Neutrophil (primary cell): ENCODE measurements at regions not wholly inside any gene's neighbourhood (a gene's known extent, or its start where the extent isn't known, plus 50 kb on each side); places are given as distances from the start of the nearest gene placed in this dataset.

Source experiments
- H3K27ac ChIP-seq: fragments of 200-600 bp; sonication (generic); 2 replicates; pipeline ENCODE4 v1.5.1; 2016; ENCODE audit warnings: mild to moderate bottlenecking, moderate library complexity
- H3K27me3 ChIP-seq: fragments of 200-600 bp; sonication (generic); 2 replicates; pipeline ENCODE4 v1.6.0; 2016; ENCODE audit warnings: mild to moderate bottlenecking
- H3K36me3 ChIP-seq: fragments of 200-600 bp; sonication (generic); 2 replicates; pipeline ENCODE4 v1.5.1; 2017
- H3K4me1 ChIP-seq, 2 experiments: fragments of 200-600 bp in 1 of 2; sonication (generic) in 1 of 2; 1 replicate in 1 of 2; 2 replicates in 1 of 2; pipeline versions ENCODE4 v1.5.1 to v1.6.1; 2013 to 2016; ENCODE audit warnings: low read depth in 1 of 2, low read length in 1 of 2, mild to moderate bottlenecking in 1 of 2, moderate library complexity in 1 of 2; ENCODE audit not compliant: control insufficient read depth in 1 of 2, insufficient read depth in 1 of 2
- H3K4me3 ChIP-seq, 2 experiments: fragments of 200-600 bp in 1 of 2; sonication (generic) in 1 of 2; 1 replicate in 1 of 2; 2 replicates in 1 of 2; pipeline ENCODE4 v1.5.1; 2013 to 2016; ENCODE audit warnings: low read depth in 1 of 2, low read length in 1 of 2, mild to moderate bottlenecking in 1 of 2, moderate library complexity in 1 of 2
- H3K9me3 ChIP-seq: fragments of 200-600 bp; sonication (generic); 2 replicates; pipeline ENCODE4 v1.5.1; 2016
- CTCF ChIP-seq: fragments of 200-600 bp; sonication (generic); IDR thresholded peaks from 2 replicates; pipeline ENCODE4 v1.5.1; 2016; ENCODE audit warnings: antibody characterized with exemption

DNA sequence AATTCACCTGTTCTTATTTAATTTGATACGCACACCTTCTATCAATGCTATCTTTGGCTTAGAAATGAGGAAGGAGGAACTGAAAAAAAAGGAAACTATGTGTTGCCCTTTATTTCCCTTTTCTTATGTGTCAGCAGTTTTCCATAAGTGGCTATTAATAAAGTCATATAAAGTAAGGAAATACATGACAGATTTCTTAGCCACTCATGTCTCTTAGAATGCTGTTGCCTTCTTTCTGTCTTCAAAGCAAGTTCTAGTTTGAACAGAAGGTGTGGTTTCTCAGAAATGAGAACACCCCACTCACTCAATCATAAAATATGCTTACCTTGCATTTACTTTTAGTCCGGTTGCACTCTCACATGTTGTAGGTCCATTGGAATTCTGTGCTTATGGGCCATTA, 640.5 kb upstream of the GRM7 start:
- Histone ChIP-seq H3K4me1 (peaks cover 0 to 5% of the 10 kb centered on the region in 2 experiments), H3K9me3 (no peaks in the 10 kb centered on the region), H3K4me3 (no peak overlapping the region), H3K27me3 (no peaks in the 10 kb centered on the region), H3K36me3 (no peaks in the 10 kb centered on the region), H3K27ac (no peak overlapping the region)
- TF ChIP-seq CTCF = no peak

- H3K27ac ChIP-seq = no peak overlapping the region
- no peaks in the 10 kb centered on the region for H3K27me3 ChIP-seq
- no peaks in the 10 kb centered on the region for H3K9me3 ChIP-seq
- H3K4me1 ChIP-seq = peaks cover 0 to 5% of the 10 kb centered on the region in 2 experiments
- no peak overlapping the region for H3K4me3 ChIP-seq
- no peak for TF ChIP-seq CTCF
- H3K36me3 ChIP-seq = no peaks in the 10 kb centered on the region
These were observed 638.8 kb upstream of the GRM7 start for GRCh38 chr3:6222069-6222468.

GRCh38 chr3:6223572-6223971, 637.3 kb upstream of the GRM7 start:
- peaks cover 0 to 5% of the 10 kb centered on the region in 2 experiments for H3K4me1 ChIP-seq
- H3K9me3 ChIP-seq = no peaks in the 10 kb centered on the region
- no peak for TF ChIP-seq CTCF
- H3K27me3 ChIP-seq = no peaks in the 10 kb centered on the region
- H3K36me3 ChIP-seq = no peaks in the 10 kb centered on the region
- no peak overlapping the region for H3K4me3 ChIP-seq
- no peak overlapping the region for H3K27ac ChIP-seq

- H3K9me3 ChIP-seq = no peaks in the 10 kb centered on the region
- H3K27me3 ChIP-seq = no peaks in the 10 kb centered on the region
- H3K4me3 ChIP-seq = no peak overlapping the region
- no peak for TF ChIP-seq CTCF
- no peaks in the 10 kb centered on the region for H3K36me3 ChIP-seq
- no peaks in the 10 kb centered on the region for H3K4me1 ChIP-seq
- no peak overlapping the region for H3K27ac ChIP-seq
These were observed 631.8 kb upstream of the GRM7 start for GRCh38 chr3:6228958-6229683.

- no peaks in the 10 kb centered on the region for H3K36me3 ChIP-seq
- no peak overlapping the region for H3K4me3 ChIP-seq
- H3K27ac ChIP-seq = no peak overlapping the region
- no peaks in the 10 kb centered on the region for H3K27me3 ChIP-seq
- no peak for TF ChIP-seq CTCF
- H3K4me1 ChIP-seq = no peaks in the 10 kb centered on the region
- no peaks in the 10 kb centered on the region for H3K9me3 ChIP-seq
These were observed 631.0 kb upstream of the GRM7 start for GRCh38 chr3:6229778-6230410.
